ENCODE measurements at regions not wholly inside any gene's neighbourhood (a gene's known extent, or its start where the extent isn't known, plus 50 kb on each side); places are given as distances from the start of the nearest gene placed in this dataset.

DNA sequence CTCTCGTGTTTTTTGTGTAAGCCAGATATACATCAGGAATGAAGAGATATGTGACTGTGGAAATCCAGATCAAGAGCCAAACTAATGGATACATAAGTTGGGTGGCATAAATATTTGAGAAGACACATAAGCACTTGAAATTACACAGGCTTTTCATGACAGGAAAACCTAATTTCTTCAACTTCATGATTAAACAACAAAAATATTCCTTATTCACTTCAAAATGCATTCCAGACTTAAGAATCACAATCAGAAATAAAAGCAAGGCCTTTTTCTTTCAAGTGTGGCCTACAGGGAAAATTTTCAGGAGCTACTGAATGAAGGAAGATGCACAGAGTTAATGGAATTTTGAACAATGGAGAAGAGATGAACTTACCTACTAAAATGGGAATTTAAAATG is 515.6 kb downstream of the FOXG1 start:
- Histone ChIP-seq H3K9me3 (ENCODE audit: control insufficient read depth, insufficient read depth, low read depth, low read length) (no peaks in the 10 kb centered on the region; the same call in 1 of the 2 replicates), H3K27ac (ENCODE audit: extremely low read depth, low read depth, low read length) (no peak overlapping the region), H3K4me1 (ENCODE audit: control insufficient read depth, insufficient read depth, low read length) (no peaks in the 10 kb centered on the region), H3K36me3 (ENCODE audit: control insufficient read depth in 2 of 2, insufficient read depth in 1 of 2, low read length in 2 of 2) (no peaks in the 10 kb centered on the region), H3K4me3 (ENCODE audit: low read depth, low read length) (no peak overlapping the region)
- TF ChIP-seq, protein P1, sequence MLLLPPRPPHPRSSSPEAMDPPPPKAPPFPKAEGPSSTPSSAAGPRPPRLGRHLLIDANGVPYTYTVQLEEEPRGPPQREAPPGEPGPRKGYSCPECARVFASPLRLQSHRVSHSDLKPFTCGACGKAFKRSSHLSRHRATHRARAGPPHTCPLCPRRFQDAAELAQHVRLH (tag by site-specific recombination; IDR thresholded peaks at IDR 0.05): no peak
- TF ChIP-seq ZNF138 (tag by site-specific recombination; IDR thresholded peaks at IDR 0.05; ENCODE audit: borderline replicate concordance) (no peak), ZFP69B (tag by site-specific recombination; IDR thresholded peaks at IDR 0.05) (no peak), ZNF274 (IDR thresholded peaks at IDR 0.05; ENCODE audit: low read length) (no peak), ZNF274 (tag by site-specific recombination; IDR thresholded peaks at IDR 0.05; ENCODE audit: borderline replicate concordance) (no peak), SP2 (tag by site-specific recombination; IDR thresholded peaks at IDR 0.05) (no peak), ZNF621 (tag by site-specific recombination; IDR thresholded peaks at IDR 0.05) (no peak)
- TF ChIP-seq, protein P2, sequence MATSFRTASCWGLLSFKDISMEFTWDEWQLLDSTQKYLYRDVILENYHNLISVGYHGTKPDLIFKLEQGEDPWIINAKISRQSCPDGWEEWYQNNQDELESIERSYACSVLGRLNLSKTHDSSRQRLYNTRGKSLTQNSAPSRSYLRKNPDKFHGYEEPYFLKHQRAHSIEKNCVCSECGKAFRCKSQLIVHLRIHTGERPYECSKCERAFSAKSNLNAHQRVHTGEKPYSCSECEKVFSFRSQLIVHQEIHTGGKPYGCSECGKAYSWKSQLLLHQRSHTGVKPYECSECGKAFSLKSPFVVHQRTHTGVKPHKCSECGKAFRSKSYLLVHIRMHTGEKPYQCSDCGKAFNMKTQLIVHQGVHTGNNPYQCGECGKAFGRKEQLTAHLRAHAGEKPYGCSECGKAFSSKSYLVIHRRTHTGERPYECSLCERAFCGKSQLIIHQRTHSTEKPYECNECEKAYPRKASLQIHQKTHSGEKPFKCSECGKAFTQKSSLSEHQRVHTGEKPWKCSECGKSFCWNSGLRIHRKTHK (tag by site-specific recombination; IDR thresholded peaks at IDR 0.05): no peak
- POLR2A ChIA-PET: no interaction called here
- CTCF ChIA-PET: no interaction called here

DNA sequence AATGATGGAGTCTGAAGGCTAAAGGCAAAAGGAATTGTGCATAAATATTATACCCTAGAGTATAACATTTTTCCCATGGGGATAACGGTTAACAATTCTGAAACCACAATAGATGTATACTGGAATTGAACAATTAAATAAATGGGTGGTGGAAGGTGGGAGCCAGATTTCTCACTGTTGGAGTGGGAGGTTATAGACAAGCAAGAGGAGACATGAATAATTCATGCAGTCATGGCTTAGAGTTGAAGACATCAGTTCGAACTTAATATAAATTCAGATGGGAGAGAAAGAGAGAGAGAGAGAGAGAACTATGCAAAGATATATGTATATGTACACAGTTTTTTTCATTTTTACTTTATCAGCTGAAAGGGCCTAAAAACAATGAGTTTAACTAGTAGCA is 523.9 kb downstream of the FOXG1 start:
- H3K4me1 ChIP-seq (ENCODE audit: control insufficient read depth, insufficient read depth, low read length): no peaks in the 10 kb centered on the region
- H3K36me3 ChIP-seq (ENCODE audit: control insufficient read depth in 2 of 2, insufficient read depth in 1 of 2, low read length in 2 of 2): no peaks in the 10 kb centered on the region
- ChIA-PET CTCF (interaction anchor here (0.6 kb wide), 1 partner anchor 54 kb away, joined by 3 read pairs; no protein-coding TSS in a partner anchor), POLR2A (no interaction called here)
- H3K4me3 ChIP-seq (ENCODE audit: low read depth, low read length): no peak overlapping the region
- no peaks in the 10 kb centered on the region for H3K9me3 ChIP-seq (ENCODE audit: control insufficient read depth, insufficient read depth, low read depth, low read length)
- H3K27ac ChIP-seq (ENCODE audit: extremely low read depth, low read depth, low read length): no peak overlapping the region
- TF ChIP-seq, protein P3, sequence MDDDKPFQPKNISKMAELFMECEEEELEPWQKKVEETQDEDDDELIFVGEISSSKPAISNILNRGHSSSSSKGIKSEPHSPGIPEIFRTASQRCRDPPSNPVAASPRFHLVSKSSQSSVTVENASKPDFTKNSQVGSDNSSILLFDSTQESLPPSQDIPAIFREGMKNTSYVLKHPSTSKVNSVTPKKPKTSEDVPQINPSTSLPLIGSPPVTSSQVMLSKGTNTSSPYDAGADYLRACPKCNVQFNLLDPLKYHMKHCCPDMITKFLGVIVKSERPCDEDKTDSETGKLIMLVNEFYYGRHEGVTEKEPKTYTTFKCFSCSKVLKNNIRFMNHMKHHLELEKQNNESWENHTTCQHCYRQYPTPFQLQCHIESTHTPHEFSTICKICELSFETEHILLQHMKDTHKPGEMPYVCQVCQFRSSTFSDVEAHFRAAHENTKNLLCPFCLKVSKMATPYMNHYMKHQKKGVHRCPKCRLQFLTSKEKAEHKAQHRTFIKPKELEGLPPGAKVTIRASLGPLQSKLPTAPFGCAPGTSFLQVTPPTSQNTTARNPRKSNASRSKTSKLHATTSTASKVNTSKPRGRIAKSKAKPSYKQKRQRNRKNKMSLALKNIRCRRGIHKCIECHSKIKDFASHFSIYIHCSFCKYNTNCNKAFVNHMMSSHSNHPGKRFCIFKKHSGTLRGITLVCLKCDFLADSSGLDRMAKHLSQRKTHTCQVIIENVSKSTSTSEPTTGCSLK (tag by site-specific recombination; IDR thresholded peaks at IDR 0.05): no peak
- TF ChIP-seq ZNF830 (tag by site-specific recombination; IDR thresholded peaks at IDR 0.05; ENCODE audit: low read depth) (no peak), ZNF24 (tag by site-specific recombination; IDR thresholded peaks at IDR 0.05) (no peak), ZNF292 (tag by site-specific recombination; IDR thresholded peaks at IDR 0.05; ENCODE audit: borderline replicate concordance, low read depth) (no peak), IKZF3 (tag by site-specific recombination; IDR thresholded peaks at IDR 0.05) (no peak), ZNF391 (tag by site-specific recombination; IDR thresholded peaks at IDR 0.05; ENCODE audit: borderline replicate concordance, low read depth) (no peak), ZNF362 (tag by site-specific recombination; IDR thresholded peaks at IDR 0.05) (no peak), ZNF302 (tag by site-specific recombination; IDR thresholded peaks at IDR 0.05; ENCODE audit: low read depth) (no peak), ZNF394 (tag by site-specific recombination; IDR thresholded peaks at IDR 0.05; ENCODE audit: borderline replicate concordance) (no peak), ZNF521 (tag by site-specific recombination; IDR thresholded peaks at IDR 0.05) (no peak), ZNF530 (tag by site-specific recombination; IDR thresholded peaks at IDR 0.05; ENCODE audit: low read depth) (no peak), ZNF664 (tag by site-specific recombination; IDR thresholded peaks at IDR 0.05) (no peak)
- TF ChIP-seq, protein P4, sequence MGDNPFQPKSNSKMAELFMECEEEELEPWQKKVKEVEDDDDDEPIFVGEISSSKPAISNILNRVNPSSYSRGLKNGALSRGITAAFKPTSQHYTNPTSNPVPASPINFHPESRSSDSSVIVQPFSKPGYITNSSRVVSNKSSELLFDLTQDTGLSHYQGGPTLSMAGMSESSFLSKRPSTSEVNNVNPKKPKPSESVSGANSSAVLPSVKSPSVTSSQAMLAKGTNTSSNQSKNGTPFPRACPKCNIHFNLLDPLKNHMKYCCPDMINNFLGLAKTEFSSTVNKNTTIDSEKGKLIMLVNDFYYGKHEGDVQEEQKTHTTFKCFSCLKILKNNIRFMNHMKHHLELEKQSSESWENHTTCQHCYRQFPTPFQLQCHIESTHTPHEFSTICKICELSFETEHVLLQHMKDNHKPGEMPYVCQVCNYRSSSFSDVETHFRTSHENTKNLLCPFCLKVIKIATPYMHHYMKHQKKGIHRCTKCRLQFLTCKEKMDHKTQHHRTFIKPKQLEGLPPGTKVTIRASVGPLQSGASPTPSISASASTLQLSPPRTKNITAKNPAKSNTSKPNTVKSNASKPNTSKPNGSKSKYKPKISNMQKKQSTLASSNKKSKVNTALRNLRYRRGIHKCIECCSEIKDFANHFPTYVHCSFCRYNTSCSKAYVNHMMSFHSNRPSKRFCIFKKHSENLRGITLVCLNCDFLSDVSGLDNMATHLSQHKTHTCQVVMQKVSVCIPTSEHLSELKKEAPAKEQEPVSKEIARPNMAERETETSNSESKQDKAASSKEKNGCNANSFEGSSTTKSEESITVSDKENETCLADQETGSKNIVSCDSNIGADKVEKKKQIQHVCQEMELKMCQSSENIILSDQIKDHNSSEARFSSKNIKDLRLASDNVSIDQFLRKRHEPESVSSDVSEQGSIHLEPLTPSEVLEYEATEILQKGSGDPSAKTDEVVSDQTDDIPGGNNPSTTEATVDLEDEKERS (tag by site-specific recombination; IDR thresholded peaks at IDR 0.05): no peak
- TF ChIP-seq, protein P5, sequence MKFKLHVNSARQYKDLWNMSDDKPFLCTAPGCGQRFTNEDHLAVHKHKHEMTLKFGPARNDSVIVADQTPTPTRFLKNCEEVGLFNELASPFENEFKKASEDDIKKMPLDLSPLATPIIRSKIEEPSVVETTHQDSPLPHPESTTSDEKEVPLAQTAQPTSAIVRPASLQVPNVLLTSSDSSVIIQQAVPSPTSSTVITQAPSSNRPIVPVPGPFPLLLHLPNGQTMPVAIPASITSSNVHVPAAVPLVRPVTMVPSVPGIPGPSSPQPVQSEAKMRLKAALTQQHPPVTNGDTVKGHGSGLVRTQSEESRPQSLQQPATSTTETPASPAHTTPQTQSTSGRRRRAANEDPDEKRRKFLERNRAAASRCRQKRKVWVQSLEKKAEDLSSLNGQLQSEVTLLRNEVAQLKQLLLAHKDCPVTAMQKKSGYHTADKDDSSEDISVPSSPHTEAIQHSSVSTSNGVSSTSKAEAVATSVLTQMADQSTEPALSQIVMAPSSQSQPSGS (tag by site-specific recombination; IDR thresholded peaks at IDR 0.05; ENCODE audit: low read depth): no peak
- TF ChIP-seq, protein P6, sequence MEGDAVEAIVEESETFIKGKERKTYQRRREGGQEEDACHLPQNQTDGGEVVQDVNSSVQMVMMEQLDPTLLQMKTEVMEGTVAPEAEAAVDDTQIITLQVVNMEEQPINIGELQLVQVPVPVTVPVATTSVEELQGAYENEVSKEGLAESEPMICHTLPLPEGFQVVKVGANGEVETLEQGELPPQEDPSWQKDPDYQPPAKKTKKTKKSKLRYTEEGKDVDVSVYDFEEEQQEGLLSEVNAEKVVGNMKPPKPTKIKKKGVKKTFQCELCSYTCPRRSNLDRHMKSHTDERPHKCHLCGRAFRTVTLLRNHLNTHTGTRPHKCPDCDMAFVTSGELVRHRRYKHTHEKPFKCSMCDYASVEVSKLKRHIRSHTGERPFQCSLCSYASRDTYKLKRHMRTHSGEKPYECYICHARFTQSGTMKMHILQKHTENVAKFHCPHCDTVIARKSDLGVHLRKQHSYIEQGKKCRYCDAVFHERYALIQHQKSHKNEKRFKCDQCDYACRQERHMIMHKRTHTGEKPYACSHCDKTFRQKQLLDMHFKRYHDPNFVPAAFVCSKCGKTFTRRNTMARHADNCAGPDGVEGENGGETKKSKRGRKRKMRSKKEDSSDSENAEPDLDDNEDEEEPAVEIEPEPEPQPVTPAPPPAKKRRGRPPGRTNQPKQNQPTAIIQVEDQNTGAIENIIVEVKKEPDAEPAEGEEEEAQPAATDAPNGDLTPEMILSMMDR (tag by site-specific recombination; IDR thresholded peaks at IDR 0.05): no peak
- TF ChIP-seq, protein P1 (tag by site-specific recombination; IDR thresholded peaks at IDR 0.05): no peak
